Upper lobe of right lung (tissue), 1 donor: ENCODE measurements at regions not wholly inside any gene's neighbourhood (a gene's known extent, or its start where the extent isn't known, plus 50 kb on each side); places are given as distances from the start of the nearest gene placed in this dataset.

Source experiments
- ATAC-seq: fragments of 200-7000 bp; cut with Tn5 transposase; one replicate; pipeline ENCODE4 v1.9.1; 2020; ENCODE audit warnings: mild to moderate bottlenecking, moderate library complexity
- DNase-seq: peaks from one replicate; pipeline ENCODE4 v3.0.0-alpha.2; 2020
- H3K27ac ChIP-seq: fragments of 200-600 bp; one replicate; pipeline ENCODE4 v1.8.0; 2022
- H3K27me3 ChIP-seq: fragments of 200-600 bp; one replicate; pipeline ENCODE4 v1.8.0; 2022; ENCODE audit warnings: mild to moderate bottlenecking
- H3K36me3 ChIP-seq: fragments of 200-600 bp; one replicate; pipeline ENCODE4 v1.8.0; 2022
- H3K4me1 ChIP-seq: fragments of 200-600 bp; one replicate; pipeline ENCODE4 v1.8.0; 2022
- H3K4me3 ChIP-seq: fragments of 200-600 bp; one replicate; pipeline ENCODE4 v1.8.0; 2022; ENCODE audit warnings: mild to moderate bottlenecking
- H3K9me3 ChIP-seq: fragments of 200-600 bp; one replicate; pipeline ENCODE4 v1.8.0; 2022
- intact Hi-C: fragments of 100-400 bp; cut with DNase I; formaldehyde crosslinking; loops from one replicate; pipeline ENCODE4 v1.11.0; 2022
- TF ChIP-seq, protein P1 (sequence below): fragments of 200-600 bp; IDR thresholded peaks from one replicate; pipeline ENCODE4 v1.8.0; 2022; ENCODE audit warnings: antibody characterized with exemption
- donor health status: DM: no; HTN: yes; CAD: no; lungs with severe emphysema.

DNA sequence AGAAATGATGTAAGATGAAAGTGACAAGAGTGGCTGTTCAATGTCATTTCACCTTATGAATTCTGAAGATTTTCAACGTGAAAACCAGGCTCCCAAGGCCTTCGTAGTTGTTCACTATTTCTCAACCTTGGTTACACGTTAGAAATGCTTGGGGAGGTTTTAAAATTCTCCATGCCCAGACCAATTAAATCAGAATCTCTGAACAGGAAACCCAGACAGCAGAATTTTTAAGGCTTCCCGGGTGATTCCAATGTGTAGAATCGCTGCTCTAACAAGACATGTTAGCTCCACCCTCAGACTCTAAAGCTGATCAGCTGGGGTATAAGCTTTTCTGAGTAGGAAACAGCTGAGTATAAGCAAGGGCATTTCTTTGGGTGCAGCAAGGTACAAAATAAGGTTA, 160.4 kb upstream of the TET2 start:
- TF ChIP-seq, protein P1, sequence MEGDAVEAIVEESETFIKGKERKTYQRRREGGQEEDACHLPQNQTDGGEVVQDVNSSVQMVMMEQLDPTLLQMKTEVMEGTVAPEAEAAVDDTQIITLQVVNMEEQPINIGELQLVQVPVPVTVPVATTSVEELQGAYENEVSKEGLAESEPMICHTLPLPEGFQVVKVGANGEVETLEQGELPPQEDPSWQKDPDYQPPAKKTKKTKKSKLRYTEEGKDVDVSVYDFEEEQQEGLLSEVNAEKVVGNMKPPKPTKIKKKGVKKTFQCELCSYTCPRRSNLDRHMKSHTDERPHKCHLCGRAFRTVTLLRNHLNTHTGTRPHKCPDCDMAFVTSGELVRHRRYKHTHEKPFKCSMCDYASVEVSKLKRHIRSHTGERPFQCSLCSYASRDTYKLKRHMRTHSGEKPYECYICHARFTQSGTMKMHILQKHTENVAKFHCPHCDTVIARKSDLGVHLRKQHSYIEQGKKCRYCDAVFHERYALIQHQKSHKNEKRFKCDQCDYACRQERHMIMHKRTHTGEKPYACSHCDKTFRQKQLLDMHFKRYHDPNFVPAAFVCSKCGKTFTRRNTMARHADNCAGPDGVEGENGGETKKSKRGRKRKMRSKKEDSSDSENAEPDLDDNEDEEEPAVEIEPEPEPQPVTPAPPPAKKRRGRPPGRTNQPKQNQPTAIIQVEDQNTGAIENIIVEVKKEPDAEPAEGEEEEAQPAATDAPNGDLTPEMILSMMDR = no peak
- intact Hi-C loops = no loop called here
- Histone ChIP-seq H3K27ac (no peak overlapping the region), H3K27me3 (no peaks in the 10 kb centered on the region), H3K36me3 (no peaks in the 10 kb centered on the region), H3K9me3 (no peaks in the 10 kb centered on the region), H3K4me3 (no peak overlapping the region), H3K4me1 (no peaks in the 10 kb centered on the region)
- ATAC-seq (no peak), DNase-seq (no peak)

DNA sequence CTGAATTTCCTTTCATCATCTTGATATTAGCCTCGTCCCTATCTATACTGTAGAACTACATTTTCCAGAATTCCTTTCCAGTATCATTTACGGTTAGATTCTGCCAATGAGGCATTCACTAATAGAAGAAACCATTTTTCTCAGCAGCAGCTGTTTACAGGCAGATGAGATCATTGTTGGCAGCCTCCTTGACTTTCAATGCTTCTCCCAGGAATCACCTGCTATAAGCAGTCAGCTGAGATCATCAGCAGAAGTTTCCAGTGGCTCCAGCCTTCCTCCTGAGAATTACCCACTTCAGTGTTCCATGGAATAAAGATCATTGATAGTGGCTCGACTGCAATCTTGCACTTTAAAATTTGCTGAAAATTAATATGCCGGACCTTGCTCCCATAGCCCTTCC, 157.3 kb upstream of the TET2 start:
- ATAC-seq = no peak
- Histone ChIP-seq H3K27ac (no peak overlapping the region), H3K4me3 (no peak overlapping the region), H3K27me3 (no peaks in the 10 kb centered on the region), H3K9me3 (no peaks in the 10 kb centered on the region), H3K4me1 (no peaks in the 10 kb centered on the region), H3K36me3 (no peaks in the 10 kb centered on the region)
- TF ChIP-seq, protein P1 = no peak
- intact Hi-C loops = no loop called here
- DNase-seq = no peak

DNA sequence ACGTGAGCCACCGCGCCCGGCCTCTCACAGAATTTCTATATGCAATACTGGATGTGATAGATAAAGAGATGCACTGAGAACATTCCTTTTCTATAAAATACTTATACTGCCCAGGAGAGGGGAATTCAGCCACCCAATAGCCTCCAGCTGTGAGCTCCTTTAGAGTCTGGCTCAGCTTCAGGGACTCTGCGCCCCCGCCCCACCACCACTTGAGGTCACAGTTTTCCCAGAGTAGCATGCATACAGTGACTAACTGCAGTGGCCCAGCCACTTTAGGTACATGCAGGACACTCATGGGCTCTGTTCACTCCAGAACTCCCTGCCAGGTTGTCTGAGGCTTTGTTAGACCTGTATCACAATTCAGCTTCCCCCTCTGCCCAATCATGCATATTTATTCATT, 144.4 kb upstream of the TET2 start:
- DNase-seq = no peak
- Histone ChIP-seq H3K4me3 (no peak overlapping the region), H3K27ac (no peak overlapping the region), H3K27me3 (no peaks in the 10 kb centered on the region), H3K9me3 (no peaks in the 10 kb centered on the region), H3K36me3 (no peaks in the 10 kb centered on the region), H3K4me1 (no peaks in the 10 kb centered on the region)
- TF ChIP-seq, protein P1 = no peak
- ATAC-seq = no peak
- intact Hi-C loops = no loop called here

DNA sequence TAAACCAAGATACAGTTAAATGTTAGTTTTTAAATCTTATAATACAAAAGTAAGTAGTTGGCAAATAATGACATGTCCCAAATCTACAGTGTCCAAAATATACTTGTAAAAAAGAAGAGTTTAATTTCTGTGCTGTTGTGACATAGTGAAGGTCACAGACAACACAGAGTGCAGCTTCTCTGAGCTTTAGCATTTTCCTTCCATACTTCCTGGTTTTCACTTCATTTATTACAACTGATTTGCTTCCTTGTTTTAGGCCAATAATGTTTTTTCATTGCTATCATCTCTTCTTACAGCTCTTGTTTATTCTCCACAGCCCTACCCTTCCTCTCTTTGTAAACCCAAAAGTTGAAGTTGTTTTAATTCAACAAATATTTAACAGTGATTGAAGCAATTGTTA, 132.4 kb upstream of the TET2 start:
- ATAC-seq = no peak
- no peak for DNase-seq
- intact Hi-C loops = no loop called here

DNA sequence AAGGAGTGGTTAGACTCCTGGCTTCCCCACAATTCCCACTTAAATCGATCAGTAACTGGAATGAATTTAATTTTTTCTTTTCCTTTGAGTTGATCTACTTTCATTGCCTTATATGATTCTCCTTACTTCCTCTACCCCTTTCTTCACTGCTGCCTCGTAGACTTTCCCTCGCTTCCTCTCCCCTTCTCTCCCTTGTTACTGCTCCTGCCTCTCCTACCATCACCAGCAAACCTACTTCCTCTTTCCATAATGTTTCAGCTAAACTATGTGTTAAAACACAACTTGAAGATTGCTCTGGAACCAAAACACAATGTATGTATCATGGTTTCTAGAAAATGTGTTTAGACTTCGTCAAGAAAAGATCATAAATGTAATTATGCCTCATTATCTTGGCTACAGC, 132.0 kb upstream of the TET2 start:
- Histone ChIP-seq H3K9me3 (no peaks in the 10 kb centered on the region), H3K27ac (no peak overlapping the region), H3K27me3 (no peaks in the 10 kb centered on the region), H3K4me1 (no peaks in the 10 kb centered on the region), H3K4me3 (no peak overlapping the region), H3K36me3 (no peaks in the 10 kb centered on the region)
- TF ChIP-seq, protein P1 = no peak
- DNase-seq (no peak), ATAC-seq (peak; percentile 74)
- intact Hi-C loops = no loop called here

More for the DNA sequence above, 132.4 kb upstream of the TET2 start:
- Histone ChIP-seq H3K4me1 (no peaks in the 10 kb centered on the region), H3K4me3 (no peak overlapping the region), H3K36me3 (no peaks in the 10 kb centered on the region), H3K27me3 (no peaks in the 10 kb centered on the region), H3K9me3 (no peaks in the 10 kb centered on the region), H3K27ac (no peak overlapping the region)
- TF ChIP-seq, protein P1 = no peak

DNA sequence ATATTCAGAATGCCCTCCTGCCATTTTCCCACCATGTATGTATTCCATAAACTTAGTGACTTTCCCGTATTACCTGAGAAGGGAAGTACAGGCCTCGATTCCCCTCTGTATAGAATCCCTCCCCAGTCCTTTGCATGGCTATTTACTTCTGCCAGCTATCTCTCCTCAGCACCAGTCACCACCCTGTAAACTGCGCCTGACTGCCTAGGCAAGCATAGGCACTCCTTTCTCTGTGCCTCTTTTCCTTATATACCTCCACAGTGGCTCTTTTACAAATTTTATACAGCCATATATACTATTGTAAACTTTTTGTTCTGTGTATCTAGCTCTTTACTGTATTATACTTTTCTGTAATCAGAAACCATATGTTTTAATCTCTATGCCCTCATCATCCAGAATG, 130.9 kb upstream of the TET2 start:
- no peak for ATAC-seq
- no peaks in the 10 kb centered on the region for H3K36me3 ChIP-seq
- no peak overlapping the region for H3K4me3 ChIP-seq
- H3K4me1 ChIP-seq = no peaks in the 10 kb centered on the region
- TF ChIP-seq, protein P1 = no peak
- H3K9me3 ChIP-seq = no peaks in the 10 kb centered on the region
- intact Hi-C loops = no loop called here
- no peak overlapping the region for H3K27ac ChIP-seq
- no peak for DNase-seq
- H3K27me3 ChIP-seq = no peaks in the 10 kb centered on the region
